DMS153 treated with DMSO at 0.1 percent for 48 hours (cell line): ENCODE measurements at regions not wholly inside any gene's neighbourhood (a gene's known extent, or its start where the extent isn't known, plus 50 kb on each side); places are given as distances from the start of the nearest gene placed in this dataset.

Experiments used
- DNase-seq: peaks from one replicate; lab custom pipeline; 2025; ENCODE audit not compliant: unreplicated experiment; lab: John Stamatoyannopoulos, UW

- DNase-seq = no peak
These were observed 157.6 kb downstream of the AACS start for GRCh38 chr12:125222876-125223275.

GRCh38 chr12:125225641-125226040, 160.4 kb downstream of the AACS start:
- no peak for DNase-seq

DNA sequence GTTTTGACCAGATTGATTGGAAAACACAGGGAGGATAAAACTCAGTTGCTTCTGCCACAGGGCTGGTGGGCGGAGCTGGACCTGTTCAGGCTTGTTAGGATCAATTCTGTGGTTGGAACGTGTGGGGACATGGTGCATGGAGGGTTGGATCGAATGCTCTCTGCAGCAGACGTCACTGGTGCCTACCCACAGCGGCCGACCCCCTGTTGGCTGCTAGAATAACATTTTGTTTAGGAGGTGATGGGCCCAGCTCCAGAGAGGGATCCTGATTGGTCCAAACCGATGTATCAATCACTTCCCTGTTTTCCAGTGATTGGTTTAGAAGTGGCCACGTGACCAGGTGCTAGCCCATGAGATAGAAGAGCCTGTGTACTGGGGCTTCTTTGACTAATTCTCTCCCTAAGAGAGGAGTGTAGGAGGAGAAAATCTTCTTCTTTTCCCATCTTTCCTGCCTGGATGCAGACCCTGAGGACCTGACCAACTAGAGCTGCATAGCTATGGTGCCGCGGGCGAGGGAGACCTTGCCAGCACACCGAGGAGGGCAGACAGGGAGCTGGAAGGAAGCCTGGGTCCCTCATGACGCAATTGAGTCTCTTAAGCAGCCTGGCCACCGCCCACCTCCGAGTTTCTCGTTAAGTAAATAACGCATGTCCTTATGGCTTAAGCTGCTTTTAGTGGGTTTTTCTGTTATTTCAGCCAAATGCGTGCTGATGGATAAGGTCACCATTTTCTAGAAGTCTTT, 163.5 kb downstream of the AACS start:
- DNase-seq = no peak

- DNase-seq = no peak
These were observed 164.8 kb downstream of the AACS start for GRCh38 chr12:125229878-125230530.

DNA sequence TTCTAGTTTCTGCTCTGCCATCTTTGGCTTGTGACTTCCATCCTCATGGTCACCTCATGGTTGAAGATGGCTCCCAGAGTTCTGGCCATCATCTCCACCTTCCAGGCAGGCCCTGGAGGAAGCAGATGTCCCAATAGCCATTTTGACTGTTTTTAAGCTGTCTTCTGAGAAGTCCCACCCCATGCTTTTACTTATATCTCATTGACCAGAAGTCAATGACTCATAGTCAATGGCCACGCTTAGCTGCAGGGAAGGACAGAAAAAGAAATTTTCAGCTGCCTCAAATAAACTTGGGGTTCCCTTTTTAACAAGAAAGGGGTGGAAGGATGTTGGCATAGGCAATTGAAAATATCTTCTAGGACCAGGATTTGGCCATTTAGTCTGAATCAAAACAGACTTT, 168.1 kb downstream of the AACS start:
- DNase-seq = no peak

- DNase-seq = no peak
These were observed 174.3 kb downstream of the AACS start for GRCh38 chr12:125239563-125239962.

DNA sequence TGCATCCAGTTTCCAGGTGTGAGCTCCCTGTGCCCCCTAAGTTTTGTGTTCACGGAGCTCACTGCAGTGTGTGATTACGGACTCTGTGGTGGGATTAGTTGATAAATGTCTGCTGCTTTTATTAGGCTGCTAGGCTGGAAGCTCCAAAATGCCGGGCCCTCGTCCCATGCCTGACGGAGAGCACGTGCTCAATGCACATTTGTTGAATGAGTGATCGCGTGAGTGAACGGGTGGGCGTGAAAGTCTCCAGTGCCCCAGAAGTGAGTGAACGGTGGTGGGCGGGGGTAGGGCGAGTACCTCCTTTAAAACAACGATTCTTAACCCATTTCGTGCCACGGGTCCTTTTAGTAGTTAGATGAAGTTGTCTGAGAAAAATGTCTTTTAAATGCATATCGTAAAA, 175.5 kb downstream of the AACS start:
- DNase-seq = no peak

- no peak for DNase-seq
These were observed 178.6 kb downstream of the AACS start for GRCh38 chr12:125243811-125244210.

DNA sequence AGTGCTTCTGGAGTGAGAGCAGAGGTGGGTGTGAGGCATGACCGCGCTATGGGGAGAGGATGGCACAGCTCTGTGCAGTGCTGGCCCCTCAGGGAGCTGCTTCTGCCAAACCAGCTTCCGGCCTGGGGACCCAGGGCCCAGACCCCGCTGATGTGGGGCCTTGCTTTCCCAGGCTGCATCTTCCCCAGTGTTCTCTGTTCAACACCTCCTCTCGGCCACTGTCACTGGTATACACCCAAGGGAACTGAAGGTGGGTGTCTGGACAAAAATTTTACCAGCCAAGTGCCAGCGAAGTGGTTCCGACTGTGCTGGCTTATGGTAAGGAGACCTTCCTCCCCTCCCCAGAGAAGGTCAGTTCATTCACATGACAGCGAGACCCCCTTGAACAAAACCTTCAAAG, 179.1 kb downstream of the AACS start:
- DNase-seq = no peak

DNA sequence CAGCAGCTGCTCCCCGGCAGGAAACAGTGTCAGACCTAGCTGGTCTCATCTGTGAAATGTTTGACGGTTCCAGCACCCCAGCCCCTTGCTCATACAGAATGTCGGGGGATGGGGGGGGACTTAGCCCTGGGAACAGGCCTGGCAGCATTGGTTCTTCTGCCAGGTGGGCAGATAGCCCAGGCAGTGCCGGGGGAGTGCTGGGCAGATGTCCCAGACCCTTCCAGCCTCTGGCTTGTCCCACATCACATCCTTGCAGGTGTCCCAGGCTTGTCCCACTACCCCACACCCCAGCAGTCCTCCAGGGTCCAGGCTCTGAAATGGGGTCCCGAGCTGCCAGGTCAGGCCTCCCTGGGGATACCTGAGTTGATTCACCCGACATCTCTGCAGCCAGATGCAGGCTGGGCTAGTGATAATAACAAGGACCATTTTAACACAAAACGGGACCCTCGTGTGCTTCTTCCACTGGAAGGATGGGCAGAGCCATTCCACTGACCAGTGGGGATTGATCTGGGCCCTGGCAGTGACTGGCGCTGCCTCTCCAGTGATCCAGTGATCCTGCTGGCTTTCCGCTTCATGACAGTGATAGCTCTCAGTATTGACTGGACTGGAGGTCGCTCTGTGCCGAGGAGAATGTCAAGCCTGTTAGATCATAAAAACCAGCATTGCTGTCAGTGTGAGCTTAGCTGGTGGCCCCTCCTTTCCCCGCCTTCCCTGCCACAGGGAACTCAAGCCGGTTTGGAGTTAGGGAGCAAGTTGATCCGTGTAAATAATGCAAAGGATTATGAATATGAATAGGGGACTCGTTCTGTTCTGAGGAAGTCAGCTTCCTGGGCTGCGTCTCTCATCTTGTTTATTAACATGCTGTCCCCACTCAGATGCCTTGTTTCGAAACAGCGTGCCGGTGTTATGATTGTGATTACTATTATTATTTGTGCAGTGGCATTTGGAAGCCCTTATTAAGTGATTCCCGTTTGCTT, 180.6 kb downstream of the AACS start:
- no peak for DNase-seq

GRCh38 chr12:125247477-125247876, 182.2 kb downstream of the AACS start:
- DNase-seq = no peak

GRCh38 chr12:125249066-125249824, 184.0 kb downstream of the AACS start:
- DNase-seq = no peak

DNA sequence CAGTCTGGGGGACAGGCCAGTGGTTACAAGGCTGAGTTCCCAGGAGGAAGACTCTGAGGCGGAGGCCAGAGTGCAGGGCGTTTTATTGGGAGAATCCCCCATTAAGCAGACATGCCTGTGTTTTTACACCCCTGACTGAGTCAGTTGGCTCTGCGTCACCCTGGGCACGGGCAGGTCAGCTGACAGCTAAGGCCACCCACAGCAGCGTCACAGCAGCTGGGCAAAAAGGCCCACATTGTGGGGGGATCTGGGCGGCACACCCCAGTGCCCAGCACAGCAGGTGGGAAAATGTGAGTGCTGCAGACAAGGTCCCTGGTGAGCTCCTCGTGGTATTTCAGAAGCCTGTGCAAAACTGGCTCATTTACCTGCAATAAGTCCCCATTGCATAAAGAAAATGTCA, 184.7 kb downstream of the AACS start:
- DNase-seq = no peak

- DNase-seq = no peak
These were observed 189.0 kb downstream of the AACS start for GRCh38 chr12:125254236-125254635.

- DNase-seq = no peak
These were observed 189.6 kb downstream of the AACS start for GRCh38 chr12:125254856-125255255.

DNA sequence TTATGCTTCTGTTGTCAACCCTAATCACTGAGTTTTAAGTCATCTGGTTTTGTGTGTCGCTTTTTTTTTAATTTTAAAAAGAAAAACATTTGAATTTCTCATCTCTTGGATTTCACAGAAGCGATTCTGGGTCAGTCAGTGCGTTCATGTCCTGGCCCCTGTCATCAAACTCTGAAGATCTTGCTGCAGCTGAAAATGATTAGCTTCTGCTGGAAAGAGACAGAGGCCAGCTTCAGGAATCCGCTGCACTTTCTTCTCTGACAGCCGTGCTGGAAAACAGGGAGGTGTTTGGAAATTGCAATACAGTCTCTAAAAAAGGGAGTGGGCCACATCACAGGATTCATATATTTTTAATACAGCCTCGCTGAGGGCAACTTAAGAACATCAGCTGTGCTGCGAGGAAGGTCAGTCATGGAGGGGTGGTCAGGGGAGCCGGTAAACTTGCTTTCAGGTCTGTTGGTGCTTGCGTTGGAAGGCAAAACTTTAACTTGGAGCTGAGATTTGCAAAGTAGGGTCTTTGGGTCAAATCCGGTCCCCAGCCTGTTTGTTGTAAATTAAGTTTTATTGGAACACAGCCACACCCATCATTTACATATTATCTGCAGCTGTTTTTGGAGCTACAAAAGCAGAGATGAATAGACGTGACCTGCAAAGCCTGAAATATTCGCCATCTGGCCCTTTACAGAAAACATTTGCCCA, 190.8 kb downstream of the AACS start:
- no peak for DNase-seq

DNA sequence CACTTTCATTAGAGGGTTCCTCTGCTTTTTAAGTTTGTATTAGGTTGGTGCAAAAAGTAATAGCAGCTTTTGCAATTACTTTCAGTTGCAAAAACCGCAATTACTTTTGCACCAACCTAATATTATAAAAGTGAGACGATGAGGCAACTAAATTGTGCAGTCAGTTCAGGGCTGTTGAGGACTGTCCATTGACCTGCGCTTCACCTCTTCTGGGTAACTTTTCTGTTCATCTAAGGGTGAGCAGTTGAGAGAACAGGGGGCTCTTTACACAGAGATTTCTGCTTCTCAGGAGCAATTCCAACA, 191.3 kb downstream of the AACS start:
- no peak for DNase-seq

DNA sequence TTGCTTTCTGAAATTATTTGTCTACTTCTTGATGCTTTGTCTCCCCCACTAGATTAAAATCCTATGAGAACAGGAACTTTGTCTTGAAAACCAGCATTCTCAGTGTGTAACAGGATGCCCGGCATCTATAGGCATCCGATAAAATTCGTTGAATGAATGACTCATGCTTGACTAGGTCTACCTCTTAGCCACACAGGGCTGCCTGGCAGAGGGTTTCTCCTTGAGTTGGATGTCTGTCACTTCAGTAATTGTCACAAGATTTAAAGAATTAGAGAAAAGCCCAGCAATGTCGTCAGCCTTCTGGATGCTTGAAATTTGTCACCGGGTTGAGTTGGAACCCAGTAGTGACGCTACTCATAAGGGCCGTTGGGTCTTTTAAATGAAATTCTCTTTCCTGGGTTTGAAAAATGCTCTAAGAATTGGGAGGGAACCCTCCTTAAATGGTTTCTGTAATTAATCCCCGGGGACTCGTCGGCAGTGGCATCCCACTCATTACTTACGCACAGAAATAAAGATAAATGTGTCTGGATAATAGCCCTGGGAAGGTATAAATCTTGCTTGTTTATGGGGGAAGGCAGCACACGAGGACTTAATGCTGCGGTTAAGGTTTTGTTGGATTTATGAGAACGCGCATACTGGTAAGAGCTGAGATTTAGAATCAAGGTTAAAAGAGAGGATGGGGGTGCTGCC, 194.1 kb downstream of the AACS start:
- DNase-seq = no peak

- no peak for DNase-seq
These were observed 197.6 kb downstream of the AACS start for GRCh38 chr12:125262851-125263250.

- no peak for DNase-seq
These were observed 198.2 kb downstream of the AACS start for GRCh38 chr12:125263385-125263784.
